Naive thymus-derived CD4-positive, alpha-beta T cell (primary cell): ENCODE measurements at regions not wholly inside any gene's neighbourhood (a gene's known extent, or its start where the extent isn't known, plus 50 kb on each side); places are given as distances from the start of the nearest gene placed in this dataset.

Source experiments
- ATAC-seq: fragments of 150-1000 bp; cut with Tn5 transposase; 2 replicates; pipeline ENCODE4 v1.10.0; 2021; ENCODE audit warnings: mild to moderate bottlenecking, moderate library complexity
- CTCF ChIA-PET: fragments of 350-600 bp; sonication (Branson Sonifier 250); formaldehyde crosslinking; loops from one replicate; lab custom pipeline; 2021; ENCODE audit warnings: antibody characterized with exemption; lab: Charles Lee
- POLR2A ChIA-PET: fragments of 350-600 bp; sonication (Branson Sonifier 250); formaldehyde crosslinking; loops from one replicate; lab custom pipeline; 2021; ENCODE audit warnings: antibody characterized with exemption, inconsistent platforms; lab: Charles Lee
- DNase-seq, 9 donors: peaks; one replicate each; pipeline versions ENCODE4 v3.0.0 to v3.0.0-alpha.2; 2020 to 2022; ENCODE audit warnings: mixed read lengths in 1 of 9
- H3K27ac ChIP-seq: one replicate; pipeline ENCODE4 v1.7.0; 2013; ENCODE audit warnings: mild to moderate bottlenecking, low read depth, low read length, moderate library complexity
- H3K27me3 ChIP-seq, 2 donors: one replicate each; pipeline ENCODE4 v1.7.0; 2013; ENCODE audit warnings: low read length in 2 of 2, mild to moderate bottlenecking in 2 of 2, moderate library complexity in 2 of 2; ENCODE audit not compliant: control insufficient read depth in 2 of 2, insufficient read depth in 2 of 2
- H3K36me3 ChIP-seq, 3 experiments: 1 replicate in 2 of 3; 2 replicates in 1 of 3; pipeline ENCODE4 v1.7.0; 2013; ENCODE audit warnings: low read length in 3 of 3, mild to moderate bottlenecking in 3 of 3, moderate library complexity in 1 of 3; ENCODE audit not compliant: insufficient read depth in 3 of 3, control insufficient read depth in 2 of 3
- H3K4me1 ChIP-seq, 2 donors: one replicate each; pipeline ENCODE4 v1.7.0; 2013; ENCODE audit warnings: low read length in 2 of 2, mild to moderate bottlenecking in 2 of 2, moderate library complexity in 1 of 2; ENCODE audit not compliant: control insufficient read depth in 2 of 2, insufficient read depth in 2 of 2
- H3K4me3 ChIP-seq: 2 replicates; pipeline ENCODE4 v1.7.0; 2013; ENCODE audit warnings: mild to moderate bottlenecking, low read length
- H3K9me3 ChIP-seq, 3 experiments: 1 replicate in 2 of 3; 2 replicates in 1 of 3; pipeline ENCODE4 v1.7.0; 2013; ENCODE audit warnings: low read length in 3 of 3; ENCODE audit not compliant: control insufficient read depth in 2 of 3
- H3K27ac Mint-ChIP-seq, 9 donors: one replicate each; pipeline ENCODE4 v1.8.0; 2020 to 2022; ENCODE audit warnings: mixed read lengths in 9 of 9, mild to moderate bottlenecking in 8 of 9, moderate library complexity in 5 of 9, inconsistent platforms in 2 of 9
- H3K27me3 Mint-ChIP-seq, 5 donors: one replicate each; pipeline ENCODE4 v1.8.0; 2021 to 2022; ENCODE audit warnings: mixed read lengths in 5 of 5, mild to moderate bottlenecking in 1 of 5
- H3K36me3 Mint-ChIP-seq, 5 donors: one replicate each; pipeline ENCODE4 v1.8.0; 2020 to 2022; ENCODE audit warnings: mixed read lengths in 5 of 5, mild to moderate bottlenecking in 3 of 5, inconsistent platforms in 1 of 5
- H3K4me1 Mint-ChIP-seq, 7 donors: one replicate each; pipeline ENCODE4 v1.8.0; 2020 to 2022; ENCODE audit warnings: mixed read lengths in 7 of 7, mild to moderate bottlenecking in 3 of 7, inconsistent platforms in 1 of 7
- H3K4me3 Mint-ChIP-seq, 10 donors: one replicate each; pipeline ENCODE4 v1.8.0; 2020 to 2022; ENCODE audit warnings: mild to moderate bottlenecking in 10 of 10, mixed read lengths in 10 of 10, moderate library complexity in 6 of 10, inconsistent platforms in 2 of 10
- H3K9me3 Mint-ChIP-seq, 11 donors: one replicate each; pipeline ENCODE4 v1.8.0; 2020 to 2022; ENCODE audit warnings: mixed read lengths in 11 of 11, mild to moderate bottlenecking in 4 of 11, inconsistent platforms in 1 of 11, moderate library complexity in 1 of 11
- intact Hi-C, 2 donors: fragments of 100-400 bp; cut with micrococcal nuclease; formaldehyde crosslinking; loops; one replicate each; pipeline ENCODE4 v1.15.1; 2023

- Mint-ChIP-seq H3K4me3 (no peak overlapping the region), H3K27ac (no peak overlapping the region), H3K9me3 (peaks cover 0 to 12% (median 8%) of the 10 kb centered on the region in 11 donors), H3K4me1 (no peaks in the 10 kb centered on the region), H3K27me3 (no peaks in the 10 kb centered on the region), H3K36me3 (no peaks in the 10 kb centered on the region)
- H3K36me3 ChIP-seq, result no peaks in the 10 kb centered on the region
- no peaks in the 10 kb centered on the region for H3K27me3 ChIP-seq
- intact Hi-C loops, result no loop called here
- ATAC-seq (no peak), DNase-seq (no peak)
- POLR2A ChIA-PET, result no interaction called here
- no peaks in the 10 kb centered on the region for H3K9me3 ChIP-seq
- no peak overlapping the region for H3K27ac ChIP-seq
- H3K4me1 ChIP-seq, result no peaks in the 10 kb centered on the region
- H3K4me3 ChIP-seq, result no peak overlapping the region
- CTCF ChIA-PET, result no interaction called here
Measured at GRCh38 chr16:51815523-51815922, 664.5 kb upstream of the SALL1 start.

GRCh38 chr16:51814617-51815016 lies 663.5 kb upstream of the SALL1 start:
- Mint-ChIP-seq H3K4me1 (no peaks in the 10 kb centered on the region), H3K27ac (no peak overlapping the region), H3K9me3 (peaks cover 0 to 14% (median 8%) of the 10 kb centered on the region in 11 donors), H3K27me3 (no peaks in the 10 kb centered on the region), H3K4me3 (no peak overlapping the region), H3K36me3 (no peaks in the 10 kb centered on the region)
- Histone ChIP-seq H3K4me1 (no peaks in the 10 kb centered on the region), H3K27me3 (no peaks in the 10 kb centered on the region), H3K4me3 (no peak overlapping the region), H3K9me3 (no peaks in the 10 kb centered on the region), H3K36me3 (no peaks in the 10 kb centered on the region), H3K27ac (no peak overlapping the region)
- ATAC-seq, result no peak
- ChIA-PET POLR2A (no interaction called here), CTCF (no interaction called here)
- intact Hi-C loops, result no loop called here
- no peak for DNase-seq

DNA sequence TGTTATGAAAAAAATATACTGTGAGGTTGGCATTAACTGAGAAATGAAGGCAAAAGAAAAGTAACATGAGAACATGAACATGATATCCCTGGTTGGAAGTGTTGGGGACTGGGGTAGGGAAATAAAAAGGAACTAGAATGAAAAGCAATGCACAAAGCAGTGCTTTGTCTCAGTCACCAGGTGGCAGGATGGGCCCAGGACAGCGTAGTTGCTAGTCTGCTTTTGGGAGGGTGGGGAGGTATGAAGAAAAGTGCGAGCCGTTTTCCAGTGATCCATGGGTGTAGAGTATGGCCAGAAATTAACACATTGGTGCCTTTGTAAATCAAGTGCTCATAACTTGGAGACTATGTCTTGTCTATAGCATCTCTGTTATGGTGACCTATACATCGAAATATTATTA lies 662.5 kb upstream of the SALL1 start:
- H3K4me3 Mint-ChIP-seq, result no peak overlapping the region
- no peaks in the 10 kb centered on the region for H3K4me1 Mint-ChIP-seq
- ChIA-PET CTCF (no interaction called here), POLR2A (no interaction called here)
- H3K4me1 ChIP-seq, result no peaks in the 10 kb centered on the region
- no peaks in the 10 kb centered on the region for H3K36me3 ChIP-seq
- H3K4me3 ChIP-seq, result no peak overlapping the region
- intact Hi-C loops, result no loop called here
- no peak for ATAC-seq
- DNase-seq, result no peak
- no peaks in the 10 kb centered on the region for H3K36me3 Mint-ChIP-seq
- H3K9me3 Mint-ChIP-seq, result peaks cover 3 to 16% (median 8%) of the 10 kb centered on the region in 11 donors
- no peaks in the 10 kb centered on the region for H3K27me3 Mint-ChIP-seq
- no peak overlapping the region for H3K27ac ChIP-seq
- no peaks in the 10 kb centered on the region for H3K9me3 ChIP-seq
- no peaks in the 10 kb centered on the region for H3K27me3 ChIP-seq
- H3K27ac Mint-ChIP-seq, result no peak overlapping the region

DNA sequence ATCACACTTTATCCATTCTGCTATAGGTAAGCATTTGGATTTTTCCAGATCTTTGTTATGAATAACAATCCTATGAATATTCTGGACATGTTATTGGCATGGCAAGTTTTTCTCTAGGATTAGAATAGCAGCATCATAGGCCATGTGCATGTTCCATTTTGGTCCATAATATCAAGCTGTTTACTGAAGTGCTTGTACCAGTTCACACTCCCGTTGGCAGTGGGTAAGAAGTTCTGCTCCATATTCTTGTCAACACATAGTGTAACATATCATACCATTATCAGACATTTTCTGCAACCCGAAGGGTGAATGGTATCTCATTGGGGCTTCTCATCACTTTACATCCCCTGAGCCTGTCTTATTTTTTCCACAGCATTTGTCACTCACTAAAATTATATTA lies 661.9 kb upstream of the SALL1 start:
- Mint-ChIP-seq H3K36me3 (no peaks in the 10 kb centered on the region), H3K27me3 (no peaks in the 10 kb centered on the region), H3K4me1 (no peaks in the 10 kb centered on the region), H3K27ac (no peak overlapping the region), H3K9me3 (peaks cover 3 to 18% (median 6%) of the 10 kb centered on the region in 11 donors), H3K4me3 (no peak overlapping the region)
- no peaks in the 10 kb centered on the region for H3K4me1 ChIP-seq
- CTCF ChIA-PET, result no interaction called here
- POLR2A ChIA-PET, result no interaction called here
- ATAC-seq, result no peak
- DNase-seq, result no peak
- no peak overlapping the region for H3K27ac ChIP-seq
- H3K9me3 ChIP-seq, result no peaks in the 10 kb centered on the region
- intact Hi-C loops, result no loop called here
- H3K4me3 ChIP-seq, result no peak overlapping the region
- H3K36me3 ChIP-seq, result no peaks in the 10 kb centered on the region
- H3K27me3 ChIP-seq, result no peaks in the 10 kb centered on the region

GRCh38 chr16:51807551-51807950 lies 656.5 kb upstream of the SALL1 start:
- no peaks in the 10 kb centered on the region for H3K27me3 ChIP-seq
- Mint-ChIP-seq H3K4me1 (no peaks in the 10 kb centered on the region), H3K27me3 (no peaks in the 10 kb centered on the region), H3K9me3 (peaks cover 2 to 22% (median 6%) of the 10 kb centered on the region in 11 donors), H3K36me3 (no peaks in the 10 kb centered on the region), H3K27ac (no peak overlapping the region), H3K4me3 (no peak overlapping the region)
- intact Hi-C loops, result no loop called here
- H3K27ac ChIP-seq, result no peak overlapping the region
- DNase-seq (no peak), ATAC-seq (no peak)
- no peaks in the 10 kb centered on the region for H3K9me3 ChIP-seq
- POLR2A ChIA-PET, result no interaction called here
- H3K36me3 ChIP-seq, result no peaks in the 10 kb centered on the region
- no peaks in the 10 kb centered on the region for H3K4me1 ChIP-seq
- CTCF ChIA-PET, result no interaction called here
- no peak overlapping the region for H3K4me3 ChIP-seq

DNA sequence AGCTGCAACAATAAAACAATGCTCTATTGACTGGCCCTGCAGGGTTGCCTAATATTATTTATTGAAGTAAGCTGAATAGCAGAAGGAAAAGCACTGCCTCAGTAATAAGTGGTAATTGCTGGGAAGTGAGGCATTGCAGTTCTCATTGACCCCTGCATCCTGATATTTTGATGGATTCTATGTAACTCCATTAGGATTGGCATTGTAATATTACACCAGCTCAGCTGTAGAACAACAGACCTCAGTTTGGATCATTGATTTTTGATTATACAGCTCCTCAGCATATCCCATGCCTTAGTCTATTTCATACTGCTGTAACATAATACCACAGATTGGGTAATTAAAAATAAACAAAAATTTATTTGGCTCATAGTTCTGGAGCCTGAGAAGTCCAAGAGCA lies 650.6 kb upstream of the SALL1 start:
- peaks cover 0 to 15% (median 6%) of the 10 kb centered on the region in 11 donors for H3K9me3 Mint-ChIP-seq
- H3K36me3 Mint-ChIP-seq, result peaks cover 0 to 3% (median 0%) of the 10 kb centered on the region in 5 donors
- H3K27me3 Mint-ChIP-seq, result no peaks in the 10 kb centered on the region
- Histone ChIP-seq H3K4me3 (no peak overlapping the region), H3K9me3 (no peaks in the 10 kb centered on the region), H3K27ac (no peak overlapping the region), H3K36me3 (no peaks in the 10 kb centered on the region), H3K27me3 (no peaks in the 10 kb centered on the region), H3K4me1 (no peaks in the 10 kb centered on the region)
- no peak overlapping the region for H3K4me3 Mint-ChIP-seq
- ChIA-PET CTCF (interaction anchor here (1.2 kb wide), 1 partner anchor 194 kb away, joined by 3 read pairs; no protein-coding TSS in a partner anchor), POLR2A (no interaction called here)
- intact Hi-C loops, result no loop called here
- ATAC-seq (no peak), DNase-seq (no peak)
- H3K4me1 Mint-ChIP-seq, result no peaks in the 10 kb centered on the region
- no peak overlapping the region for H3K27ac Mint-ChIP-seq

GRCh38 chr16:51797669-51798259 lies 646.7 kb upstream of the SALL1 start:
- Mint-ChIP-seq H3K4me1 (no peaks in the 10 kb centered on the region), H3K36me3 (peaks cover 0 to 3% (median 0%) of the 10 kb centered on the region in 5 donors), H3K9me3 (peaks cover 0 to 20% (median 6%) of the 10 kb centered on the region in 11 donors), H3K27ac (no peak overlapping the region), H3K27me3 (no peaks in the 10 kb centered on the region), H3K4me3 (no peak overlapping the region)
- DNase-seq (no peak), ATAC-seq (no peak)
- intact Hi-C loops, result no loop called here
- Histone ChIP-seq H3K4me3 (no peak overlapping the region), H3K9me3 (no peaks in the 10 kb centered on the region), H3K36me3 (no peaks in the 10 kb centered on the region), H3K4me1 (no peaks in the 10 kb centered on the region), H3K27ac (no peak overlapping the region), H3K27me3 (no peaks in the 10 kb centered on the region)
- ChIA-PET CTCF (no interaction called here), POLR2A (no interaction called here)
